HepG2 (cell line): ENCODE measurements at regions not wholly inside any gene's neighbourhood (a gene's known extent, or its start where the extent isn't known, plus 50 kb on each side); places are given as distances from the start of the nearest gene placed in this dataset.
A peak's percentile ranks its signal among the peaks of the same experiment; 100 is the strongest.

ENCODE experiments used
- ATAC-seq: fragments of 200-7000 bp; cut with Tn5 transposase; 3 replicates; pipeline ENCODE4 v1.9.1; 2020; ENCODE audit warnings: mild to moderate bottlenecking, moderate library complexity
- BruUV-seq: library from RNA; stranded (reverse); fragments of 400-500 nt; replicated peaks from 2 replicates; lab custom pipeline; 2021; lab: Mats Ljungman, UMichigan
- CTCF ChIA-PET: fragments of 300-600 bp; formaldehyde crosslinking; extraction: SDS; loops from one replicate; lab custom pipeline; 2021; ENCODE audit warnings: low total read pairs, inconsistent platforms, low intra/inter-chr PET ratio; lab: Yijun Ruan, JAX
- POLR2A ChIA-PET: fragments of 350-600 bp; sonication (Branson Sonifier 250); formaldehyde crosslinking; loops from one replicate; lab custom pipeline; 2020; ENCODE audit warnings: antibody characterized with exemption, inconsistent platforms; lab: Yijun Ruan, JAX
- DNase-seq: peaks from one replicate; pipeline ENCODE4 v3.0.0-alpha.2; 2015; ENCODE audit warnings: low spot score
- FAIRE-seq: peaks from 3 replicates; lab custom pipeline; 2011; peaks lifted over from hg19 to GRCh38; lab: Jason Lieb, UNC
- H2AFZ ChIP-seq: one replicate; pipeline ENCODE4 v1.6.1; 2011; ENCODE audit warnings: low read length, inconsistent platforms
- H3K27ac ChIP-seq: fragments of 300-600 bp; 3 replicates; pipeline ENCODE4 v1.8.0; 2011; ENCODE audit warnings: mixed run types, mild to moderate bottlenecking, mixed read lengths, low read length, inconsistent platforms; ENCODE audit not compliant: insufficient read depth; ENCODE audit errors: extremely low read length
- H3K27me3 ChIP-seq, 2 experiments: fragments of 200-600 bp in 1 of 2; 2 replicates in 1 of 2; 3 replicates in 1 of 2; pipeline versions ENCODE4 v1.6.0 to v1.8.0; 2011; ENCODE audit warnings: low read length in 2 of 2, mild to moderate bottlenecking in 2 of 2, moderate library complexity in 2 of 2, inconsistent platforms in 1 of 2; ENCODE audit not compliant: insufficient read depth in 2 of 2, control insufficient read depth in 1 of 2
- H3K36me3 ChIP-seq, 2 experiments: fragments of 200-600 bp in 1 of 2; replicated peaks in 1 of 2; 2 replicates in 1 of 2; 3 replicates in 1 of 2; pipeline versions ENCODE4 v1.5.1 to v1.8.0; 2011; ENCODE audit warnings: low read length in 2 of 2, inconsistent platforms in 1 of 2; ENCODE audit not compliant: insufficient read depth in 2 of 2, control insufficient read depth in 1 of 2
- H3K4me1 ChIP-seq: 2 replicates; pipeline ENCODE4 v1.5.1; 2012; ENCODE audit warnings: low read length, inconsistent platforms; ENCODE audit not compliant: insufficient read depth
- H3K4me2 ChIP-seq: 2 replicates; pipeline ENCODE4 v1.6.0; 2011; ENCODE audit warnings: low read depth, low read length, inconsistent platforms
- H3K4me3 ChIP-seq, 3 experiments: fragments of 200-600 bp in 1 of 3; sonication (generic), shearing (Covaris generic) in 1 of 3; replicated peaks in 1 of 3; 2 replicates each; pipeline ENCODE4 v1.5.1; 2011 to 2016; ENCODE audit warnings: low read length in 3 of 3, inconsistent platforms in 2 of 3, low read depth in 2 of 3, mild to moderate bottlenecking in 2 of 3, control low read depth in 1 of 3, mixed read lengths in 1 of 3; ENCODE audit not compliant: insufficient read depth in 1 of 3
- H3K79me2 ChIP-seq: one replicate; pipeline ENCODE4 v1.6.1; 2011; ENCODE audit warnings: low read length, inconsistent platforms; ENCODE audit not compliant: insufficient read depth
- H3K9ac ChIP-seq: 2 replicates; pipeline ENCODE4 v1.6.0; 2011; ENCODE audit warnings: mild to moderate bottlenecking, low read depth, low read length, inconsistent platforms; ENCODE audit not compliant: insufficient read depth
- H3K9me3 ChIP-seq: 2 replicates; pipeline ENCODE4 v1.5.1; 2012; ENCODE audit warnings: mild to moderate bottlenecking, low read length
- H4K20me1 ChIP-seq: 2 replicates; pipeline ENCODE4 v1.6.0; 2011; ENCODE audit warnings: inconsistent platforms, mild to moderate bottlenecking, low read length, moderate library complexity; ENCODE audit not compliant: insufficient read depth
- ARID2 ChIP-seq: sonication (generic); formaldehyde crosslinking; IDR thresholded peaks from 2 replicates; pipeline ENCODE4 v1.8.1; 2022; ENCODE audit warnings: mild to moderate bottlenecking, missing genetic modification reagents, borderline replicate concordance
- DNMT3B ChIP-seq: conservative IDR thresholded peaks from 2 replicates; pipeline ENCODE4 v1.6.1; 2016; ENCODE audit warnings: missing biosample characterization, control low read depth
- KDM4B ChIP-seq: sonication (generic); formaldehyde crosslinking; IDR thresholded peaks from 2 replicates; pipeline ENCODE4 v1.4.0; 2020; ENCODE audit warnings: missing genetic modification reagents
- KMT2B ChIP-seq: IDR thresholded peaks from 2 replicates; pipeline ENCODE4 v1.6.1; 2016; ENCODE audit warnings: missing genetic modification reagents, missing compliant biosample characterization
- MATR3 ChIP-seq: sonication (generic); formaldehyde crosslinking; IDR thresholded peaks from 2 replicates; pipeline ENCODE4 v1.4.0; 2020; ENCODE audit warnings: missing genetic modification reagents
- NR2F1 ChIP-seq, 2 experiments: fragments of 450-650 bp in 1 of 2; formaldehyde crosslinking in 1 of 2; IDR thresholded peaks; 2 replicates each; pipeline versions ENCODE4 v1.5.0 to v1.6.1; 2016 to 2020; ENCODE audit warnings: mild to moderate bottlenecking in 1 of 2, missing compliant biosample characterization in 1 of 2, missing genetic modification reagents in 1 of 2, moderate library complexity in 1 of 2
- NR2F6 ChIP-seq, 2 experiments: IDR thresholded peaks; 2 replicates each; pipeline ENCODE4 v1.6.1; 2016; ENCODE audit warnings: antibody characterized with exemption in 1 of 2, mild to moderate bottlenecking in 1 of 2
- SETDB1 ChIP-seq: sonication (generic); formaldehyde crosslinking; IDR thresholded peaks from 2 replicates; pipeline ENCODE4 v1.5.1; 2020; ENCODE audit warnings: missing genetic modification reagents, mild to moderate bottlenecking, borderline replicate concordance
- SMC3 ChIP-seq: IDR thresholded peaks from 2 replicates; pipeline ENCODE4 v1.6.1; 2011; ENCODE audit warnings: low read length, improper control_type of control experiment
- SP4 ChIP-seq: sonication (generic); formaldehyde crosslinking; IDR thresholded peaks from 2 replicates; pipeline ENCODE4 v1.8.1; 2023; ENCODE audit warnings: mild to moderate bottlenecking, missing genetic modification reagents
- SRY ChIP-seq: sonication (generic); formaldehyde crosslinking; IDR thresholded peaks from 2 replicates; pipeline ENCODE4 v1.8.0; 2022; ENCODE audit warnings: mild to moderate bottlenecking, missing genetic modification reagents
- ZNF138 ChIP-seq: sonication (generic); formaldehyde crosslinking; IDR thresholded peaks from 2 replicates; pipeline ENCODE4 v1.5.0; 2020; ENCODE audit warnings: mild to moderate bottlenecking, low read depth, missing genetic modification reagents
- ZNF556 ChIP-seq: sonication (generic); formaldehyde crosslinking; IDR thresholded peaks from 2 replicates; pipeline ENCODE4 v1.4.0; 2020; ENCODE audit warnings: mild to moderate bottlenecking, missing genetic modification reagents, borderline replicate concordance
- ZNF557 ChIP-seq: sonication (generic); formaldehyde crosslinking; IDR thresholded peaks from 2 replicates; pipeline ENCODE4 v1.4.0; 2020; ENCODE audit warnings: missing genetic modification reagents
- ZNF724P ChIP-seq: sonication (generic); formaldehyde crosslinking; IDR thresholded peaks from 2 replicates; pipeline ENCODE4 v1.8.0; 2022; ENCODE audit warnings: missing genetic modification reagents, borderline replicate concordance
- ZNF784 ChIP-seq: sonication (generic); formaldehyde crosslinking; IDR thresholded peaks from 2 replicates; pipeline ENCODE4 v1.5.1; 2020; ENCODE audit warnings: missing genetic modification reagents, mild to moderate bottlenecking, borderline replicate concordance
- ZNF879 ChIP-seq: sonication (generic); formaldehyde crosslinking; IDR thresholded peaks from 2 replicates; pipeline ENCODE4 v1.8.1; 2023; ENCODE audit warnings: missing genetic modification reagents
- WGBS: methylation state at CpG from one replicate; pipeline ENCODE4 v1.1.6; 2017; ENCODE audit warnings: low lambda C conversion rate; 5-methylcytosine and 5-hydroxymethylcytosine counted together
- in situ Hi-C: cut with HindIII; loops from 2 replicates; pipeline ENCODE4 v1.10.0; 2017; ENCODE audit warnings: low pct_unique_long_range_greater_than_20kb; ENCODE audit not compliant: extremely low pct_ligation_motif_present
- intact Hi-C: fragments of 100-400 bp; cut with micrococcal nuclease; formaldehyde crosslinking; loops from one replicate; pipeline ENCODE4 v1.10.0; 2022; ENCODE audit not compliant: unreplicated experiment
- TF ChIP-seq, protein P1 (sequence below): sonication (generic); formaldehyde crosslinking; IDR thresholded peaks from 2 replicates; pipeline ENCODE4 v1.8.1; 2023; ENCODE audit warnings: mild to moderate bottlenecking, inconsistent platforms, moderate library complexity, missing genetic modification reagents, borderline replicate concordance
- TF ChIP-seq, protein P2 (sequence below): sonication (generic); formaldehyde crosslinking; IDR thresholded peaks from 2 replicates; pipeline ENCODE4 v1.8.1; 2023; ENCODE audit warnings: mild to moderate bottlenecking, missing genetic modification reagents
- TF ChIP-seq, protein P3 (sequence below): IDR thresholded peaks from 2 replicates; pipeline ENCODE4 v1.6.1; 2016; ENCODE audit warnings: low read depth, control low read depth

DNA sequence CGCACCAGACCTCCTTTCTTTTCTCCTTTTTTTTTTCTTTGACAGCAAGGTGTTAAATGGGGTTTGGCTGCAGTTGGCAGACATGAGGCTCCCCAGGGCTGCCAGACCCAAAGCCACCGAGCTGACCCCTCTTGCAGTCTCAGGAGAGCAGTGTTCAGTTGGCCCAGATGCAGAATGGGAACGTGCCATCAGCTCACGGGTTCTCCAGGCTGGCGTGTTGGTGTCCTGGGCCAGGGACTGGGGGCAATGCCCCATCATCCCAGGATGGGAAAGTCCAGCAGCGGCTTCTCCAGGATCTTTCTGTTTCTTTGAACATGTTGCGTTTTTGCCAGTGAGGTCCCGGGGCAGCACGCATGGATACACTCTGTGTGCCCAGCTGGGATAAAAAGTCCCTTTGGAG is 114.6 kb upstream of the KCTD7 start (continued):
- TF ChIP-seq, protein P1, sequence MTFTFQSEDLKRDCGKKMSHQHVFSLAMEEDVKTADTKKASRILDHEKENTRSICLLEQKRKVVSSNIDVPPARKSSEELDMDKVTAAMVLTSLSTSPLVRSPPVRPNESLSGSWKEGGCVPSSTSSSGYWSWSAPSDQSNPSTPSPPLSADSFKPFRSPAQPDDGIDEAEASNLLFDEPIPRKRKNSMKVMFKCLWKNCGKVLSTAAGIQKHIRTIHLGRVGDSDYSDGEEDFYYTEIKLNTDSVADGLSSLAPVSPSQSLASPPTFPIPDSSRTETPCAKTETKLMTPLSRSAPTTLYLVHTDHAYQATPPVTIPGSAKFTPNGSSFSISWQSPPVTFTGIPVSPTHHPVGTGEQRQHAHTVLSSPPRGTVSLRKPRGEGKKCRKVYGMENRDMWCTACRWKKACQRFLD (CRISPR knock-in tag): no peak

DNA sequence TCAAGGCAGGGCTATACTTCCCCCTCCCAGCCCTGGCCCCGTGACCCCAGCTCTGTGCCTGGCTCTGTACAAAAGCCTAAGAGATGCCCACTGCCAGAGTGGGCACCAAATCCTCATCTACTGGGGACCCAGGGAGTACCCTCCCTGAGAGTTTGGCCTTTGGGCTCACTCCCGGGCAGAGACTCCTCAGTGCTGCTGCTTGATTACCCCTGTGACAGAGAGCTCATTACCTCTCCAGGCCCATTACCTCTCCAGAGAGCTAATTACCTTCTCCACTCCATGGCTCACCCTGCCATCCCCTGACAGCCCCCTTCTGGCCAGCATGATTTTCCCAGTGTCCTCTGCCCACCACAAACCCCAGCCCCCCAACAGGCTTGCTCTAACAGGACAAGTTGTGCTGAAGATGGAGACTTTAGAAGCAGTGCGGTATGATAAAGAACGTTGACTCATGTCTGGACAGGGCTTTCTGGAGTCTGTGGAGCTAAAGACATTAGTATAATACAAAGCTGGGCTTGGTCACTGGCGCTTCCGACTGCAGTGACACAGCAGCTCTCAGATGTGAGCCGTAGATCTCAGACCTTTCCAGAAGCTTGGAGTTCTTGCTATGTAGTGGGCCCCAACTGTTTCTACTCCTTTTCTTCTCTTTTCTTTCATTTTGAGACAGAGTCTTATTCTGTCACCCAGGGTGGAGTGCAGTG is 111.3 kb upstream of the KCTD7 start:
- WGBS: 26% methylated on average over 7 of the region's 7 CpGs
- Histone ChIP-seq H3K79me2 (no peaks in the 10 kb centered on the region), H3K27ac (no peak overlapping the region), H2AFZ (no peak overlapping the region), H3K27me3 (no peaks in the 10 kb centered on the region), H4K20me1 (no peaks in the 10 kb centered on the region), H3K4me3 (peak overlapping the region; percentile 28 to 60 (median 44); a peak in 5 of 6 replicates), H3K4me1 (peaks cover 52% of the 10 kb centered on the region), H3K36me3 (no peaks in the 10 kb centered on the region), H3K9me3 (no peaks in the 10 kb centered on the region), H3K9ac (peak overlapping the region; percentile 43; the same call in 1 of the 2 replicates), H3K4me2 (peak overlapping the region; percentile 90)
- CTCF ChIA-PET: no interaction called here
- intact Hi-C loops: no loop called here
- POLR2A ChIA-PET: interaction anchor here (0.6 to 4.2 kb wide), 3 partner anchors 24 to 492 kb away, joined by 3 to 28 read pairs (median 3); partner anchors contain the start of gene TPST1
- DNase-seq (no peak), FAIRE-seq (no peak), ATAC-seq (peak; percentile 8)
- no TSS peak for BruUV-seq
- in situ Hi-C loops: no loop called here
- no peak for TF ChIP-seq ZNF138 (CRISPR knock-in tag)
- no peak for TF ChIP-seq NR2F1 (CRISPR knock-in tag; IDR thresholded peaks at IDR 0.05)
- TF ChIP-seq SETDB1 (CRISPR knock-in tag): no peak
- peak; percentile 26; the same call in 1 of the 2 replicates for TF ChIP-seq SP4 (CRISPR knock-in tag)
- no peak for TF ChIP-seq DNMT3B (CRISPR knock-in tag)
- no peak for TF ChIP-seq ZNF557 (CRISPR knock-in tag)
- no peak for TF ChIP-seq ZNF784 (CRISPR knock-in tag)
- TF ChIP-seq KDM4B (CRISPR knock-in tag): no peak
- no peak for TF ChIP-seq NR2F6 (IDR thresholded peaks at IDR 0.05)
- no peak for TF ChIP-seq NR2F6 (CRISPR knock-in tag; IDR thresholded peaks at IDR 0.05)
- TF ChIP-seq ZNF879 (CRISPR knock-in tag): no peak
- TF ChIP-seq, protein P2, sequence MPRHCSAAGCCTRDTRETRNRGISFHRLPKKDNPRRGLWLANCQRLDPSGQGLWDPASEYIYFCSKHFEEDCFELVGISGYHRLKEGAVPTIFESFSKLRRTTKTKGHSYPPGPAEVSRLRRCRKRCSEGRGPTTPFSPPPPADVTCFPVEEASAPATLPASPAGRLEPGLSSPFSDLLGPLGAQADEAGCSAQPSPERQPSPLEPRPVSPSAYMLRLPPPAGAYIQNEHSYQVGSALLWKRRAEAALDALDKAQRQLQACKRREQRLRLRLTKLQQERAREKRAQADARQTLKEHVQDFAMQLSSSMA (CRISPR knock-in tag): no peak
- TF ChIP-seq, protein P3, sequence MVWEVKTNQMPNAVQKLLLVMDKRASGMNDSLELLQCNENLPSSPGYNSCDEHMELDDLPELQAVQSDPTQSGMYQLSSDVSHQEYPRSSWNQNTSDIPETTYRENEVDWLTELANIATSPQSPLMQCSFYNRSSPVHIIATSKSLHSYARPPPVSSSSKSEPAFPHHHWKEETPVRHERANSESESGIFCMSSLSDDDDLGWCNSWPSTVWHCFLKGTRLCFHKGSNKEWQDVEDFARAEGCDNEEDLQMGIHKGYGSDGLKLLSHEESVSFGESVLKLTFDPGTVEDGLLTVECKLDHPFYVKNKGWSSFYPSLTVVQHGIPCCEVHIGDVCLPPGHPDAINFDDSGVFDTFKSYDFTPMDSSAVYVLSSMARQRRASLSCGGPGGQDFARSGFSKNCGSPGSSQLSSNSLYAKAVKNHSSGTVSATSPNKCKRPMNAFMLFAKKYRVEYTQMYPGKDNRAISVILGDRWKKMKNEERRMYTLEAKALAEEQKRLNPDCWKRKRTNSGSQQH (CRISPR knock-in tag): no peak
- no peak for TF ChIP-seq ZNF556 (CRISPR knock-in tag)
- no peak for TF ChIP-seq SRY (CRISPR knock-in tag)
- no peak for TF ChIP-seq SMC3
- TF ChIP-seq MATR3: no peak
- TF ChIP-seq KMT2B (CRISPR knock-in tag): no peak
- no peak for TF ChIP-seq ZNF724P
- no peak for TF ChIP-seq ARID2 (CRISPR knock-in tag)
